ENCODE measurements at regions not wholly inside any gene's neighbourhood (a gene's known extent, or its start where the extent isn't known, plus 50 kb on each side); places are given as distances from the start of the nearest gene placed in this dataset.
A peak's percentile ranks its signal among the peaks of the same experiment; 100 is the strongest.

GRCh38 chr15:60212536-60212935 lies 185.2 kb downstream of the ANXA2 start:
- no peaks in the 10 kb centered on the region for H3K36me3 ChIP-seq (replicated peaks; ENCODE audit: insufficient read depth, low read length)
- H3K9ac ChIP-seq (ENCODE audit: low read length) = no peak overlapping the region
- TF ChIP-seq EZH2 (optimal IDR thresholded peaks at IDR 0.05; ENCODE audit: low read depth, low read length) (no peak), CTCF (IDR thresholded peaks at IDR 0.05; ENCODE audit: low read length) (peak; percentile 29)
- H3K27ac ChIP-seq (ENCODE audit: low read length) = no peak overlapping the region
- H3K4me1 ChIP-seq (ENCODE audit: low read length) = no peaks in the 10 kb centered on the region
- H3K4me2 ChIP-seq (ENCODE audit: low read depth, low read length) = no peak overlapping the region
- no peaks in the 10 kb centered on the region for H3K9me2 ChIP-seq (replicated peaks; ENCODE audit: insufficient read depth, low read length)
- no peaks in the 10 kb centered on the region for H4K20me1 ChIP-seq (ENCODE audit: insufficient read depth, low read length)
- no peak overlapping the region for H3K4me3 ChIP-seq (ENCODE audit: low read length)
- H2AFZ ChIP-seq (ENCODE audit: low read length) = no peak overlapping the region
- no peaks in the 10 kb centered on the region for H3K9me3 ChIP-seq (replicated peaks; ENCODE audit: insufficient read depth, low read length)
- peak; percentile 12 for DNase-seq
- H3F3A ChIP-seq (ENCODE audit: insufficient read depth, low read length) = no peaks in the 10 kb centered on the region
- no peaks in the 10 kb centered on the region for H3K79me2 ChIP-seq (ENCODE audit: low read length)
- no peaks in the 10 kb centered on the region for H3K27me3 ChIP-seq (replicated peaks; ENCODE audit: insufficient read depth, low read length)

GRCh38 chr15:60213377-60214000 lies 184.3 kb downstream of the ANXA2 start:
- Histone ChIP-seq H3K4me2 (ENCODE audit: low read depth, low read length) (no peak overlapping the region), H3K4me1 (ENCODE audit: low read length) (no peaks in the 10 kb centered on the region), H3K27me3 (replicated peaks; ENCODE audit: insufficient read depth, low read length) (no peaks in the 10 kb centered on the region), H2AFZ (ENCODE audit: low read length) (no peak overlapping the region), H3K9me3 (replicated peaks; ENCODE audit: insufficient read depth, low read length) (no peaks in the 10 kb centered on the region), H3K79me2 (ENCODE audit: low read length) (no peaks in the 10 kb centered on the region), H3K36me3 (replicated peaks; ENCODE audit: insufficient read depth, low read length) (no peaks in the 10 kb centered on the region), H3K4me3 (ENCODE audit: low read length) (no peak overlapping the region), H4K20me1 (ENCODE audit: insufficient read depth, low read length) (no peaks in the 10 kb centered on the region), H3K9ac (ENCODE audit: low read length) (no peak overlapping the region), H3K27ac (ENCODE audit: low read length) (no peak overlapping the region), H3F3A (ENCODE audit: insufficient read depth, low read length) (no peaks in the 10 kb centered on the region), H3K9me2 (replicated peaks; ENCODE audit: insufficient read depth, low read length) (no peaks in the 10 kb centered on the region)
- no peak for DNase-seq
- TF ChIP-seq EZH2phosphoT487 (IDR thresholded peaks at IDR 0.05; ENCODE audit: low read length) (no peak), EZH2 (optimal IDR thresholded peaks at IDR 0.05; ENCODE audit: low read depth, low read length) (no peak), CTCF (IDR thresholded peaks at IDR 0.05; ENCODE audit: low read length) (no peak)

- H3F3A ChIP-seq (ENCODE audit: insufficient read depth, low read length) = no peaks in the 10 kb centered on the region
- no peaks in the 10 kb centered on the region for H3K4me1 ChIP-seq (ENCODE audit: low read length)
- no peaks in the 10 kb centered on the region for H4K20me1 ChIP-seq (ENCODE audit: insufficient read depth, low read length)
- no peaks in the 10 kb centered on the region for H3K36me3 ChIP-seq (replicated peaks; ENCODE audit: insufficient read depth, low read length)
- TF ChIP-seq EZH2 (optimal IDR thresholded peaks at IDR 0.05; ENCODE audit: low read depth, low read length) = no peak
- no peak for TF ChIP-seq CTCF (IDR thresholded peaks at IDR 0.05; ENCODE audit: low read length)
- no peak for TF ChIP-seq EZH2phosphoT487 (IDR thresholded peaks at IDR 0.05; ENCODE audit: low read length)
- H3K4me2 ChIP-seq (ENCODE audit: low read depth, low read length) = no peak overlapping the region
- H3K79me2 ChIP-seq (ENCODE audit: low read length) = no peaks in the 10 kb centered on the region
- no peaks in the 10 kb centered on the region for H3K27me3 ChIP-seq (replicated peaks; ENCODE audit: insufficient read depth, low read length)
- no peak for DNase-seq
- H3K27ac ChIP-seq (ENCODE audit: low read length) = no peak overlapping the region
- H3K4me3 ChIP-seq (ENCODE audit: low read length) = no peak overlapping the region
- H3K9me3 ChIP-seq (replicated peaks; ENCODE audit: insufficient read depth, low read length) = no peaks in the 10 kb centered on the region
- no peak overlapping the region for H3K9ac ChIP-seq (ENCODE audit: low read length)
- H2AFZ ChIP-seq (ENCODE audit: low read length) = no peak overlapping the region
- no peaks in the 10 kb centered on the region for H3K9me2 ChIP-seq (replicated peaks; ENCODE audit: insufficient read depth, low read length)
These were observed 183.6 kb downstream of the ANXA2 start for GRCh38 chr15:60214201-60214600.

Measured in MM.1S (cell line).